Neutrophil (primary cell): ENCODE measurements at regions not wholly inside any gene's neighbourhood (a gene's known extent, or its start where the extent isn't known, plus 50 kb on each side); places are given as distances from the start of the nearest gene placed in this dataset.

Experiments
- H3K27ac ChIP-seq: fragments of 200-600 bp; sonication (generic); 2 replicates; pipeline ENCODE4 v1.5.1; 2016; ENCODE audit warnings: mild to moderate bottlenecking, moderate library complexity
- H3K27me3 ChIP-seq: fragments of 200-600 bp; sonication (generic); 2 replicates; pipeline ENCODE4 v1.6.0; 2016; ENCODE audit warnings: mild to moderate bottlenecking
- H3K36me3 ChIP-seq: fragments of 200-600 bp; sonication (generic); 2 replicates; pipeline ENCODE4 v1.5.1; 2017
- H3K4me1 ChIP-seq, 2 experiments: fragments of 200-600 bp in 1 of 2; sonication (generic) in 1 of 2; 1 replicate in 1 of 2; 2 replicates in 1 of 2; pipeline versions ENCODE4 v1.5.1 to v1.6.1; 2013 to 2016; ENCODE audit warnings: low read depth in 1 of 2, low read length in 1 of 2, mild to moderate bottlenecking in 1 of 2, moderate library complexity in 1 of 2; ENCODE audit not compliant: control insufficient read depth in 1 of 2, insufficient read depth in 1 of 2
- H3K4me3 ChIP-seq, 2 experiments: fragments of 200-600 bp in 1 of 2; sonication (generic) in 1 of 2; 1 replicate in 1 of 2; 2 replicates in 1 of 2; pipeline ENCODE4 v1.5.1; 2013 to 2016; ENCODE audit warnings: low read depth in 1 of 2, low read length in 1 of 2, mild to moderate bottlenecking in 1 of 2, moderate library complexity in 1 of 2
- H3K9me3 ChIP-seq: fragments of 200-600 bp; sonication (generic); 2 replicates; pipeline ENCODE4 v1.5.1; 2016
- CTCF ChIP-seq: fragments of 200-600 bp; sonication (generic); IDR thresholded peaks from 2 replicates; pipeline ENCODE4 v1.5.1; 2016; ENCODE audit warnings: antibody characterized with exemption

- Histone ChIP-seq H3K36me3 (no peaks in the 10 kb centered on the region), H3K27ac (no peak overlapping the region), H3K4me1 (no peaks in the 10 kb centered on the region), H3K27me3 (no peaks in the 10 kb centered on the region), H3K9me3 (no peaks in the 10 kb centered on the region), H3K4me3 (no peak overlapping the region)
- TF ChIP-seq CTCF, result no peak
Observed at GRCh38 chr2:133732982-133733900, 165.0 kb upstream of the NCKAP5 start.

GRCh38 chr2:133733901-133734255 lies 165.6 kb upstream of the NCKAP5 start:
- H3K36me3 ChIP-seq, result no peaks in the 10 kb centered on the region
- no peak for TF ChIP-seq CTCF
- no peak overlapping the region for H3K27ac ChIP-seq
- no peaks in the 10 kb centered on the region for H3K9me3 ChIP-seq
- no peaks in the 10 kb centered on the region for H3K27me3 ChIP-seq
- no peaks in the 10 kb centered on the region for H3K4me1 ChIP-seq
- H3K4me3 ChIP-seq, result no peak overlapping the region

- Histone ChIP-seq H3K9me3 (no peaks in the 10 kb centered on the region), H3K36me3 (no peaks in the 10 kb centered on the region), H3K4me1 (no peaks in the 10 kb centered on the region), H3K27me3 (no peaks in the 10 kb centered on the region), H3K4me3 (no peak overlapping the region), H3K27ac (no peak overlapping the region)
- TF ChIP-seq CTCF, result no peak
Observed at GRCh38 chr2:133734716-133735495, 166.6 kb upstream of the NCKAP5 start.

GRCh38 chr2:133736674-133737073 lies 168.4 kb upstream of the NCKAP5 start:
- H3K27ac ChIP-seq, result no peak overlapping the region
- no peaks in the 10 kb centered on the region for H3K4me1 ChIP-seq
- H3K36me3 ChIP-seq, result no peaks in the 10 kb centered on the region
- H3K9me3 ChIP-seq, result no peaks in the 10 kb centered on the region
- TF ChIP-seq CTCF, result no peak
- no peaks in the 10 kb centered on the region for H3K27me3 ChIP-seq
- H3K4me3 ChIP-seq, result no peak overlapping the region

- Histone ChIP-seq H3K27me3 (no peaks in the 10 kb centered on the region), H3K9me3 (no peaks in the 10 kb centered on the region), H3K4me3 (no peak overlapping the region), H3K27ac (no peak overlapping the region), H3K36me3 (no peaks in the 10 kb centered on the region), H3K4me1 (no peaks in the 10 kb centered on the region)
- TF ChIP-seq CTCF, result no peak
Observed at GRCh38 chr2:133737242-133737993, 169.2 kb upstream of the NCKAP5 start.
